H1 (cell line): ENCODE measurements at regions not wholly inside any gene's neighbourhood (a gene's known extent, or its start where the extent isn't known, plus 50 kb on each side); places are given as distances from the start of the nearest gene placed in this dataset.

Source experiments
- ATF2 ChIP-seq: IDR thresholded peaks from 2 replicates; pipeline ENCODE4 v1.6.1; 2012; ENCODE audit warnings: low read length, inconsistent platforms
- MAX ChIP-seq: IDR thresholded peaks from 2 replicates; pipeline ENCODE4 v1.6.1; 2012; ENCODE audit warnings: inconsistent platforms
- POLR2A ChIP-seq, 2 experiments: IDR thresholded peaks; 1 replicate in 1 of 2; 2 replicates in 1 of 2; pipeline ENCODE4 v1.6.1; 2011; ENCODE audit warnings: low read depth in 2 of 2, low read length in 2 of 2, mild to moderate bottlenecking in 2 of 2; ENCODE audit errors: control extremely low read depth in 1 of 2
- USF2 ChIP-seq: IDR thresholded peaks from 2 replicates; pipeline ENCODE4 v1.6.1; 2011; ENCODE audit warnings: low read length, improper control_type of control experiment

- TF ChIP-seq ATF2: no peak
- TF ChIP-seq MAX: no peak
- TF ChIP-seq USF2: no peak
- TF ChIP-seq POLR2A (IDR thresholded peaks at IDR 0.05; ENCODE audit: control extremely low read depth in 1 of 2, low read depth in 2 of 2, low read length in 2 of 2): no peak
These were observed 645.0 kb upstream of the KLF4 start (continued) for GRCh38 chr9:108134486-108135128.
